Dermis microvascular lymphatic vessel endothelial cell (primary cell): ENCODE measurements at regions not wholly inside any gene's neighbourhood (a gene's known extent, or its start where the extent isn't known, plus 50 kb on each side); places are given as distances from the start of the nearest gene placed in this dataset.

ENCODE experiments used
- DNase-seq, 2 donors: peaks; one replicate each; pipeline versions ENCODE4 v3.0.0 to v3.0.0-alpha.2; 2010; ENCODE audit warnings: low read depth in 2 of 2

DNA sequence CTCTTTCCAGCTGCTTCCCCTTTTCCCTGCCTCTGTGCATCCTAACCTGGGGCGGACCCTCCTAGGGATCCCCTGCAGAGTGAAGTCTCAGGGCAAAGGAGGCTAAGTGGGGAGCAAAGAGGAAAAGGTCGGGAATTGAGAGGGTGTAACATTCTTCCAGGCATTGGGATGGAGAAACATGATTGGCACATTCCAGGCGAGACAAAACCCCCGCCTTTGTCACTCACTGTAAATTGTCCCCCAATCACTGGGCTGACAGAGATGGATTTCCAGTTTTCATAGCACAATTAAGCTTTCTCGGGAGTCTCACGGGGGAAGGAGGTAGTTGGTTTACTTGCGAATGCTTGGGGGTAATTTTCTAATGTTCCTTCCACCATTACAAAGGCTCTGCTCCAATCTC, 74.9 kb downstream of the MIAT start:
- no peak for DNase-seq

DNA sequence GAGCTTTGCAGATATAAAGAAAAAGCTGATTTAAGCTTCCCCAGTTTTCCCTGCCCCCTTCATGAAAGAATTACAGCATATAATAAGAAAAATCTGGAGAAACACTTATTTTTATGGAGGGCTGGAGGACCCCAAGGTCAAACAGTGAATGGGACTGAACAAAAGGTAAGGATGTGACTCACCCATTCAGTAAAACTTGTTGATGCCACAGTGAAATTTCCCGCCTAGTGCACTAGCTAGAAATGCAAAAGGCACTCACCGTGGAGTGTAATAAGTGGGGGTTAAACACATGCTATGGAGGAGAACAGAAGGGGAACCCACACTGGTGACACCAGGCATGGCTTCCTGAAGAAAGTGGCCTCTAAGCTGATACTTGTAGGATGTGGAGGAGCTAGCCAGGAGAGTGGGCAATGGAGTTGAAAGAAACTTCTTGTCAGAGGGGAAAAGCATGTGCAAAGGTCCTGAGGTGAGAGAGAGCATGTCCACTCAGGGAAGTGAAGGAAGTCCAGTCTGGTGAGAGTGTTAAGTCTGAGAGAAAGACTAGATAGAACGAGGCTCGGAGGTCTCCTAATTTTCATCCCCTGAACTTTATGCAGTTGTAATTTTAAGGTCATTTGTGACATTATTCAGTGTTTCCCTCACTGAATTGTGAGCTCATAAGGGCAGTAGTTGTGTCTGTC, 77.1 kb downstream of the MIAT start:
- DNase-seq: peak in 1 of 2 donors; percentile 89

DNA sequence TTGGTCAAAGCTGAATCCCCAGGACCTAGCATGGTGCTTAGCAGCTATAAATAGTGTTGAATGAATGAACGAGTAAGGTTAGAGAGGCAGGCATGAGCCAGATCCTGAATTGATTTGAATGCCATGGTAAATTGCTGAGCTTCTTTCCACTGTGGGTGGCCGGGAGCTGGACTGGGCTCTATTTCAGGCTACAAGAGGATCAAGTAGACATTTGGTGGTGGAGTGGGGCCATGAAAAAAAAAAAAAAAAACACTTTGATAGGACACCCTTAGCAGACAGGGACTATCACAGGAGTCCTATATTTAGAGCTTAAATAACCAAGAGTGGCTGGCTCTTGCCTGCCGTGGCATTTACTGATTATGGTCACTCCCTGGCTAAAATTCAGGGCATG, 77.6 kb downstream of the MIAT start:
- no peak for DNase-seq

GRCh38 chr22:26737262-26737661, 79.9 kb downstream of the MIAT start:
- DNase-seq: no peak

GRCh38 chr22:26740253-26740652, 82.9 kb downstream of the MIAT start:
- DNase-seq: peak in 1 of 2 donors; percentile 26

GRCh38 chr22:26743149-26743548, 85.8 kb downstream of the MIAT start:
- no peak for DNase-seq

DNA sequence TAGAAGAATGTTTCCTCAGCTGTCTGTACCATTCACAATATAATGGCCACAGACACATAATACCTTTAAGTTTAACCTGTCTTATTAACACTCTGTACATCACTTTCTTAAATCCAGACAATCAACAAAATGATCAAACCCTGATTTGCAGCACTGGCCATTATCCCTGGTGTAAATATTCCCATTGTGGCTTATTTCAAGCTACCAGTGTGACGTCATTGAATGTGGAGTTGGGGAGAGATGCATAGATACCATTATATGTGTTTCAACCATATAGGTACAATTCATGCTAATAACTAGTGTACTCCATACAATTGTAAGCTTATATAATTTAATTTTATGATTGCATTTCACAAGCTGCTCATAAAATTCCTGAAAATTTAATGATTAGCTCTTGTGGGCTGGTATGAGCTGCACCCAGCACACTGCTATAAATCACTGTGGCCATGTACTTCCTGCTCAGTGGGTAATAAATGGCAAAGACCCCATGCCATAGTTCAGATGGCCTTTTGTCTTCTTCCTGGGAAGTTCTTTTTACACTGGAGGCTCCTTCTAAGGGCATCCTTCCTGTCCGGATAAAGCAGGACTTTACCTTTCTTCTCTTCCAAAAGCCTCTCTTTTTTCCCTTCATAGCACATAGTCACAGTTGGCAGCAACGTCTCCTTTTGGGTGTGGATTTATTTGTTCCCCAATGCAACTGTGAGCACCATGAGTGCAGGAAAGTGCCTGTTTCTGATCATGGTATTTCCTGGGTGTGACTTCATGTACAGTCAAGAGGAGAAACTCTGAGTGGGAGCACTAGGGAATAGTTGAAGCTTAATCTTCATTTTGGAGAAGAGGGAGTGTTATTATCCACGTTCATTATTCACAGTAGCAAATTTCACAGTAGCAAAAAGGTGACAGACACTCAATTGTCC, 87.8 kb downstream of the MIAT start:
- no peak for DNase-seq

GRCh38 chr22:26746311-26746710, 88.9 kb downstream of the MIAT start:
- DNase-seq: no peak

DNA sequence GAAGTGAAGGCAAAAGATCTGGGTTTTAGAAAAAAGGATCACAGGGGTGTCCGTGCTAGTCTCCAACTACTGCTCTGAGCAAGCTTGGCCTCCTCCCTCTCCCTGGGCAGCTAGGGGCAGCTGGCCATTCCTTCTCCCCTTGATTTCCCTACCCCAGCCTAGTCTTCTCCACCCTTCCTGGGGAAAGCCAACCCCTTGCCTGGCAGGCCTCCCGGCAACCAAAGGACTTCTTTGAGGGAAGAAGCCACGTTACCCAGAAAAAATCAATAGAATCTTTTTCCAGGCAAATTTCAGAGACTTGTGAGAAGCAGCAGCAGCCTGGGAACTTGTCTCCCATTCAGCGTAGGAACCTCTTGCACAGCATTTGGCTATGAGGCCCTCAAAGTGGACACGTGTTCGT, 91.5 kb downstream of the MIAT start:
- DNase-seq: no peak

- DNase-seq: peak in 1 of 2 donors; percentile 69
These were observed 93.8 kb downstream of the MIAT start for GRCh38 chr22:26751217-26751616.

DNA sequence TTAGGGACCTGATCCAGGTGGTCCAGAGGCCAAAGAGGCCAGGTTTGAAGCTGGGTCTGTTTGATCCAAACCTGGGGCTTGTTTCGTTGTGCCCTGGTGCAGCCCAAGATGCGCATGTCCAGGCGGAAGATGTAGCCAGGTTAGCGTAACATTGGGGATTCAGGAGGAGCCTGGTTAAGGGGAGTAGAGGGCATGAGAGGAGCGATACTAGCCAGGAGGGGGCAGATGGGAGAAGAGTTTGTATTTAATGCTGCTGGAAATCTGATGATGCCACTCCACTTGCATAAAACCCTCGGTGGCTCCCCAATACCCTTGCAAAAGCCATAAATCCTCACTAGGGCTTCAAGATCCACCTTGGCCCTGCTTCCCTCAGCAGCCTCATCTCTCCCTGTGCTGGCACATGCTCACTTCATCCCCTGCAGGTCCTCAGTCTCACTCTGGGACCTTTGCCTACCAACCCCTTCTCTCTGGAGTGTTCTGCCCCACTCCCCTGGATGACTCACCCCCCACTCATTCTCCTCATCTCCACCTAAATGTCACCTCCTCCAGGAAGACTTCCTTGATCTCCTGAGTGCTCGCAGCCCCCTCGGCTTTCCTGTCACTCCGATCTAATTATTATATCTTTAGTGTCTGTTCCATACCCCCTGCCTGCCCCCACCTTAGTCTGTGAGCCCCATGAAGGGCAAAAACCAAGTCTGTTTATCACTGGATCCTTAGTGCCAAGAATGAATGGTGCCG, 95.9 kb downstream of the MIAT start:
- DNase-seq: no peak

GRCh38 chr22:26756675-26757293, 99.4 kb downstream of the MIAT start:
- DNase-seq: peak in 1 of 2 donors; percentile 48

DNA sequence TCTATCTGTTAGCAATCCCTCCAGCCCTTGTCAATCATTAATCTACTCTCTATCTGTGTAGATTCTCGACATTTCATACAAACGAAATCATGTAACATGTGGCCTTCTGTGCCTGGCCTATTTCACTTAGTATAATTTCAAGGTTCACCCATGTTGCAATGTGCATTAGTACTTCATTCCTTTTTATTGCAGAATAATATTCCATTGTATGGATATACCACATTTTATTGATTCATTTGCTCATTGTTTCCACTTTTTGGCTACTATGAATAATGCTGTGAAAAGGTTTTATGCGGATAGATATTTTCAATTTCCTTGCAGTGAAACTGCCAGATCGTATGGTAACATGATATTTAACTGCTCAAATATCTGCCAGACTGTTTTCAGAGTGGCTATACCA, 100.1 kb downstream of the MIAT start:
- DNase-seq: no peak

DNA sequence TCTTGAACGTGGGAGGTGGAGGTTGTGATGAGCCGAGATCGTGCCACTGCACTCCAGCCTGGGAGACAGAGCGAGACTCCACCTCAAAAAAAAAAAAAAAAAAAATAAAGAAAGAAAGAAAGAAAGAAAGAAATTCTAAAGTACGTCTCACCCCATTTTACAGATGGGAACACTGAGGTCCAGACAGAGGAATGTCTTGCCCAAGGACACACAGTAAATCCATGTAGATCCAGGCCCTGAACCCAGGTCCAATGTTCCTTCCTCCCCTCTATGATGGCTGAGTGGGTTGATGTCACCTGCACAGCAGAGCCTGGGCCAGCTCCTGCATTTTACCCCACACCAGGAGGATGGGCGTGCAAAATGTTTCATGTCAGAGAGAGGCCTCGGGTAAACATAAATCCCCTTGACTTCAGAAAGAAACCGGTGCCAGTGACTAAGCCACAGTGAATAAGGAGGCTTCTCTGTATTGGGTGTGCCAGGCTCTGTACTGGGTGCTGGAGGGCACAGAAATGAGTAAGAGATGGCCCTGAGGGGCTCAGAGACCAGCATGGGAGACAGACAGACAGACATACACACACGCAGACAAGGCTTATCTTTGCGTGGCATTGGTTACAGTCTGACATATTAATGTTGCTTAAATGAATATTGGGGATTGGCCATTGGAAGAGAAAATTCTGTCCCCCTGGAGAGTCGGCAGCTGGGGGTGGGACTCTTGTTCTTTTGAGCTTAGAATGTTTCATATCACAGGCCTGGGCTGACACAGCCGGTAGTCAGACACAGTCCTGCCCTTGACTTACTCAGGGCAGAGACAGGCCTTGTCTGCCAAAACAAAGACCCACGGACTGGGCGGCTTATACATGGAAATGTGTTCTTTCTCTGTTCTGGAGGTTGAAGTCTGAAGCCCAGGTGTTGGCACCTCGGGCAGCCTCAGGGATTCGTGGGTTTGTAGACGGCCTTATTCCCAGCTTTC, 105.4 kb downstream of the MIAT start:
- no peak for DNase-seq

DNA sequence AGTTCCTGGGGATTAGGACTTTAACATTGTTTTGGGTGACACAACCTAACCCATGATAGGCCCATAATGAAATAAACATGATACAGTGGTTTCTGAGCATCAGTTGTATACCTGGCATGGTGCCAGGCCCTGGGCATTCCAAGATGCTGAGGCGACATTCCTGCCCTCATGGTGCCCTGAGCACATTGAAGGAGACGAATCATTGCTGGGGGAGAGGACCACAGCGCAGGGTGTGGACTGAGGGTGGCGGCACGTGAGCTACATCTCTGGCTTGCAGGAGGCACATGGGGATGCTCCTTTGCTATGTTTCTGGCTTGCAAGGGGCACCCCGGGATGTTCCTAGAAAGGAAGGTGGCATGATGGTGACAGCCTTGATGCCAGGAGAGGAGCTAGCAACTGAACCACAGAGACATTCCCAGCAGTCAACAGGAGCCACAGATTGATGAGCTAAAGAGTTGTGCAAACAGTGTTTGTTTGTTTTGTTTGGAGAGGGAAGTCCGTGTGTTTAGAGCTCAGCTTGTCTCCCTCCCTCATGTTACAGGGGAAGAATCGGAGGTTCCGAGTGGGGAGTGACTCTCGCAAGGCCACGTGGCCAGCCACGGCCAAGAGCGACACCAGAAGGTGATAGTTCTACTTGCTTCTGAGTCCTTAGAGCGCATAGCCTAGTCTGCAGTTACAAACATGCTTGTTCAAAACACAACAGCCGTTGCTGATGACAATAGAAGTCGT, 106.4 kb downstream of the MIAT start:
- DNase-seq: no peak

DNA sequence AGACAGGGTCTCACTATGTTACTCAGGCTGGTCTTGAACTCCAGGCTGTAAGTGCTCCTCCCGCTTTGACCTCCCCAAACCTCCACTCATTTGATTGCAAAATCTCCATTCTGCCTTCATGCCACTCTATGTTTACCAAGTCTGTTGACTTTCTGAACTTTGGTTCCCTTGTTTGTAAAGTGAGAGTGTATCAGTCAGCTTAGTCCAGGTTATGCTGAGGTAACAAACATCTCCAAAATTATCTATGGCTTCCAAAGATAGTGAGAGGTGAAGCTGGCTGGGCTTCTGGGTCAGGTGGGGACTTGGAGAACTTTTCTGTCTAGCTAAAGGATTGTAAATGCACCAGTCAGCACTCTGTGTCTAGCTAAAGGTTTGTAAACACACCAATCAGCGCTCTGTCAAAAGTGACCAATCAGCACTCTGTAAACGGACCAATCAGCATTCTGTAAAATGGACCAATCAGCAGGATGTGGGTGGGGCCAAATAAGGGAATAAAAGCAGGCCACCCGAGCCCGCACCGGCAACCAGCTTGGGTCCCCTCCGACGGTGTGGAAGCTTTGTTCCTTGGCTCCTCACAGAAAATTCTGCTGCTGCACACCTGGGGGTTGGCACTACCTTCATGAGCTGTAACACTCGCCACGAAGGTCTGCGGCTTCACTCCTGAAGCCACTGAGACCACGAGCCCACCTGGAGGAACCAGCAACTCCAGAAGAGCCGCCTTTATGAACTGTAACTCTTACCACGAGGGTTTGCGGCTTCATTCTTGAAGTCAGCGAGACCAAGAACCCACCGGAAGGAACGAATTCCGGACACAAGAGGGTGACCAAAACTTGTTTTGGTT, 109.3 kb downstream of the MIAT start:
- DNase-seq: no peak

DNA sequence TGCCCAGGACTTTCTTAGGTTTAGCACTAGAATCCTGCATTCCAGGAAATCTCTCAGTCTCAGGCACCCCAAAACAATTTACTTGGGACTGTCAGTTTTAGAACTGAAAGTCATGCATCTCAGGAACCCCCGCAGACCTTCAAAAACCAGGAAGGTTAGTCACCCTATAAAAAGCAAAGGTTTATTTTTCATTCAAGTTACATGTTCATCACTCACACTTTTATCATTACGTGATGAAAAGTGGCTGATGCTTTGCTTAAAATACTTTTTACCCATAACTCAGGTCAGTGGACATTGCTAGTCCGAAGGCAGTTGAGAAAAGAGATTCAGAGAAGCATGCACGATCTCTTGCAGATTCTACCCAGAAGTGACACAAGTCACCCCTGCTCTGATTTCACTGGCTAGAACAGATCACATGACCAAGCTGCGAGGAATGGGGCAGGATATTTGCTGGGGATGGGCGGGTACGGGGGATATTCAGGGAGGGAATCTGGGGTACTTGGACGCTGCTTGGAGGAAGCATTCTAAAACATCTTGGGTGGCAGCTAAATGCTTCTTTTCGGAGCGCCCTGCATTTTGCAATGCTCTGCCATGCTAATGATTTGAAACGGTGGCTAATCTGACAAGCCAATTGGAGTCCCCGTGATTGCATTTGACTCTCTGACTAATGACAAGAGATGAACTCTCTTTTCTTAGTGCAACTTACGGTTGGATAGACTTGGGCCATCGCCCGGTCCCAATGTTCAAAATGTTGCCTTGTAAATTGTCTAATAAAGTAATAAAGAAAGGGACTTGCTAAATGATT, 110.2 kb downstream of the MIAT start:
- no peak for DNase-seq

DNA sequence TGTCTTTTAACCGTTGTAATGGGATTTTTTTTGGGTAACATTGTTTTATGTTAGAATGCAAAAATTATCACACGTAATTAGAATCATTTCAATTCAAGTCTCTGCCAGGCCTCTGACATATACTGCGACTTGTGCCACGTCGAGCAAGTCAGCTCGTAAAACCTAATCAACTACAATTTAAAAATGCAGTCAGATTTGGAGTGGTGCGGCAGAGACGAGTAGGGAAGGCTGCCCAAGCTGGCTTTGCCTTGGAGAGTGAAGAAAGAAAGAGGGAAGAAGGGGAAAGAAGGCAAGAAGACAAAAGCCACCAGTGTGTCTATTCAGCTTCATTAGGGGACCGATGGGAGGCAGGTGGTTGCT, 110.7 kb downstream of the MIAT start:
- DNase-seq: no peak
